HG03175 (cell line): ENCODE measurements at regions not wholly inside any gene's neighbourhood (a gene's known extent, or its start where the extent isn't known, plus 50 kb on each side); places are given as distances from the start of the nearest gene placed in this dataset.
"Not testable (repeated sequence)": the region's sequence is repeated elsewhere in the genome, so short reads cannot be mapped to it uniquely, and the experiment has no call there.

Source experiments
- ATAC-seq: cut with Tn5 transposase; IDR thresholded peaks from one replicate; pipeline ENCODE4 v1.9.1; 2021; ENCODE audit warnings: mild to moderate bottlenecking, moderate library complexity; ENCODE audit not compliant: unreplicated experiment

GRCh38 chr3:169029674-169030285, 633.7 kb downstream of the MECOM start:
- no peak for ATAC-seq

DNA sequence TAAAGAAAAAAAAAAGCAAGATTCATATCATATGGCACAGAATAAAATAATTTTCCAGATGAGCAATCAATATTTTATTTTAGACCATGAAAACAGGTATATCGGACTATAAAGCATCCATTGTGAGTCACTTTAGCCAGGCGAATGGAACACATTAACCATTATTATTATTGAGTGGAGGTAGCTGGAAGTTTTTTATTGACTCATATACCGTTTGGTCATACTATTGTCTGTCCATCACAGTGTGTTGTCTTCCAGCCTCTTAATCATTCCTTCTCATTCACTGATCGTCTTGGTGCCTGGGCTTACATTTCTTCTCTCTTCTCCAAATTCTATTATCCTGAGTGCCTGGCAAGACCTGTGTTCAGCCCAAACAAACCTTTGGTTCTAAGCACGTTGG, 634.8 kb downstream of the MECOM start:
- no peak for ATAC-seq

DNA sequence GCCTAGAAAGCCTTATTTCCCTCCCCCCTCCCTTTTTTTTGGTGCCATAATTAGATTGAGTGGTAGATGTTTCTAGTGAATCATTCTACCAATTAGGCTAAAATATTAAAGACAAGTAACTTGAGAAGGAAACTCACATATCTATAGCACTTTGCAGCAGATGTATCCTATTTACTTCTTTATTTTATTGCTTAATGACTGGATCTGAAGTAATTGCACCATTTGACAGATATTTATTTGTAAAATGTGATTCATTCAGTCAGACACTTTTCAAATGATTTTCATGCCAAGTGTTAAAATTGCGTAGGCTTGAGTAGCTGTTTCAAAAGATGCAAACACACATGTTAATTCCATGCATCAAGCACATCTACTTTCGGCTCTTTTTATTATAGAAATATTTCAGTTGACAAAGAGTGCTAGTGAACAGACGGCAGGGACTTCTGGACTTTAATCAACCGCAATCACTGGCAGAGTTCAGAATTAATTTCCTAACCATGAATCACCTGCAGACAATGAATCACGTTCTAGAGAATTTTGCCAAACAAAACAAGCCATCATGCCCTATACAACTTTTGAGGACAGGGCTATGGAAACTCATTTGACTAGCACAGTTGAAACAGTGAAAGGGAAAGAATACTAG, 636.8 kb downstream of the MECOM start:
- no peak for ATAC-seq

GRCh38 chr3:169022457-169022856, 641.1 kb downstream of the MECOM start:
- ATAC-seq = no peak

- ATAC-seq = no peak
Measured at GRCh38 chr3:169020371-169020770, 643.1 kb downstream of the MECOM start.

- ATAC-seq = no peak
Measured at GRCh38 chr3:169009453-169009852, 654.1 kb downstream of the MECOM start.

- no peak for ATAC-seq
Measured at GRCh38 chr3:169008776-169009358, 654.6 kb downstream of the MECOM start.

GRCh38 chr3:169007145-169007544, 656.4 kb downstream of the MECOM start:
- no peak for ATAC-seq

DNA sequence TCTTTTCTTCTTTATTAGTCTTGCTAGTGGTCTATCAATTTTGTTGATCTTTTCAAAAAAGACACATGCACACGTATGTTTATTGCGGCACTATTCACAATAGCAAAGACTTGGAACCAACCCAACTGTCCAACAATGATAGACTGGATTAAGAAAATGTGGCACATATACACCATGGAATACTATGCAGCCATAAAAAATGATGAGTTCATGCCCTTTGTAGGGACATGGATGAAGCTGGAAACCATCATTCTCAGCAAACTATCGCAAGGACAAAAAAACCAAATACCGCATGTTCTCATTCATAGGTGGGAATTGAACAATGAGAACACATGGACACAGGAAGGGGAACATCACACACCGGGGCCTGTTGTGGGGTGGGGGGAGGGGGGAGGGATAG, 657.1 kb downstream of the MECOM start:
- not testable (repeated sequence) for ATAC-seq

- ATAC-seq = no peak
Measured at GRCh38 chr3:169002689-169003088, 660.8 kb downstream of the MECOM start.

GRCh38 chr3:168998792-168999191, 664.7 kb downstream of the MECOM start:
- no peak for ATAC-seq

DNA sequence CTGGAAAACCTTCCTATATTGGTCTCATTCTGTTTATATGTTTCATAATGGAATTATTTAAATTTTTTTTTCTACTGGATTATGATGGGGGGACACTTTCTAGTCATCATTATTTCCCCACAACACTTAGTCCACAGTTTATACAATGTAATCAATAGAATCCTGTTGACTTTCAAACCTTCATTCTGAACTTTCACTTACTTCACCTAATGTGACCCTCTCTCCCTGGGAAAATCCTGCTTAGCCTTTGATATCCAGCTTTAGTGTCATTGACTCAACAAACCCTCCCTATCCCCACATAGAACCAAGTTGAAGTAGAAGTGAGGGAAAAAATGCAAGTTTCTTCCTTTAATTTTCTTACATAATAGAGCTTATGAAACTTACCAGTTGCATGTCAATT, 666.0 kb downstream of the MECOM start:
- ATAC-seq = no peak

DNA sequence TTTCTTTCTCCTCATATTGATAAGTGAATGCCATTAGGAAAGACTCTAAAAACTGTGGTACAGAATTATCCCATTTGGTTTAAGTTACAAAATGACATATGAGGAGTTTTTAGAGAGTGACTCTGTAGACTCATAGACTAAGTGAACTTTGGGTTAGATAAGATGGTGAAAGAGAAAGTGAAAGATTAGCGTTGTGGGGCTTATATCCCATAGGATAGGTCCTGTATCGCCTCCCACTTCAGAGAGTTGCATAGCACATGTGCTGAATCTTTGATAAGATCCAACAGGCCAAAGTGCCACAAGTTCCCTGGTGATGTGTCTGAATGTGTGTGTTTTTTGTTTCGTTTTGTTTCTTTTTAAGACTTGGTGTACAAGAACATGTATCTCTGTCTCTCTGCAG, 666.9 kb downstream of the MECOM start:
- no peak for ATAC-seq

- no peak for ATAC-seq
Measured at GRCh38 chr3:168995129-168995528, 668.4 kb downstream of the MECOM start.

DNA sequence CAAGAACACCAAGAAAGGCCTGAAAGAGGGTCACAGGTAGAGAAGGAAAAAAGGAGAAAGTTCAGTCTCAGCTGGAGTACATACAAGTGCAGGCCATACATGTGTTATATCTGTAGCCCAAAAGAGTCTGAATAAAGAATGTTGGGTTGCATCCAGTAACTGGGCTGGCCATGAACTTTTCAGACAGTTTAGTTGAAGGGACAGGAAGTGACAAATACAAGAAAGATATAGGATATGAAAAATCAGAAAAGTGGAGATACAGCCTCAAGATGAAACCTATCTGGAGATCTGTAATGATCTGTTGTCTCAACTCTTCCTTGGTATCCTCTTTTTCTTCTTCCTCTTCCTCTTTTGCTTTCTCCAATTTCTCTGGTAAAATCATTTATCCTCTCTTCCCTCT, 671.7 kb downstream of the MECOM start:
- ATAC-seq = no peak

DNA sequence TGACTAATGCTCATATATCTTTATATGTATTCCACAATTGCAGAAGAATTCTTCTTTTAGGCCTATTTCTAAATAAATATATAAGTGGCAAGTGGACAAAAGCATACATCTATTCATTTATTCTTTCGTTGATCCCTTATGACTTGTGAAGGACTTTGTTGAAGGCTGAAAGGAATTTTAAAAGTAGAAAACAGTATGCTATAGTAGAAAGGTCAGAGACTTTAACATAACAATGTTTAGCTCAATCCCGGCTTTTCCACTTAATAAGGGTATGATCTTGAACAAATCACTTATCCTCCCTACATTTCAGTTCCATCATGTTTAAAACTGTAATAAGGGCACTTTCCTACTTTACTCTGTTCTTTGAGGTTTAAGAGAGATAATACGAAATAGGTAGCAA, 672.9 kb downstream of the MECOM start:
- ATAC-seq = no peak

DNA sequence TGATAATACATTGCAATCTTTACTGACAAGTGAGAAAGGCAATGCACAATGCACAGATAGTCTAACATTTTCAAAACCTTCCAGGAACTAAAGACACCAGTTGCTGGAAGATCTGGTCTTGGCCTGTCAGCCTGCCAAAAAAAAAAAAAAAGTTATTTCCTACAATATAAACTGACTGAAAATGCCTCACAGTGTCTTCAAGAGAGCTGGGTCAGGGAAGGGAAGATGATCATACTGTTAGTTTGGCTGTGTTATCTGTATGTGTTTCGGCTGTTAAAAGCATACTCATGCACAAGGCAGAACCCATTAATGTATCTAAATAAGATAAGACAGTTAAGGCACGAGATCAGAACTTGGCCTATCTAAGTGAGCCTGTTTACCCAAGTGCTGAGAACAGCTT, 673.4 kb downstream of the MECOM start:
- ATAC-seq = no peak

- ATAC-seq = no peak
Measured at GRCh38 chr3:168989396-168989795, 674.1 kb downstream of the MECOM start.

DNA sequence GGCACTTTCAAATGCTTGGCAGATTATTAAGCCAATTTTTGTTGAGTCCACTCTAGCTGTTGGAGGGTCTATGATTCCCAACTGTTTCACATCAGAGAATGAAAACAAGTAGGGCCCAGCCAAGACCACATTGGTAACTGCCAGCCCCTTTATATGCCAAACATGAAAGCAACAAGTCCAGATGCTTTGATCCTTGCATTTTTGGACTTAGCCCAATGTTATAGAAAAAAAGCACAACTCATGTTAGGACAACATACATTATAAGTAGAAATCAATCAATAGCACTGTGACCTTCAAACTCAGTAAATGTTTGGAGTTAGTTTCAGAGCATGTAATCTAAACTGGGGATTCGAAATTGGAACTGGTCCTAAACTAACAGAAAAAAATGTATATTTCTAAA, 674.7 kb downstream of the MECOM start:
- no peak for ATAC-seq

GRCh38 chr3:168984872-168985271, 678.6 kb downstream of the MECOM start:
- no peak for ATAC-seq

- no peak for ATAC-seq
Measured at GRCh38 chr3:168983046-168983445, 680.5 kb downstream of the MECOM start.

DNA sequence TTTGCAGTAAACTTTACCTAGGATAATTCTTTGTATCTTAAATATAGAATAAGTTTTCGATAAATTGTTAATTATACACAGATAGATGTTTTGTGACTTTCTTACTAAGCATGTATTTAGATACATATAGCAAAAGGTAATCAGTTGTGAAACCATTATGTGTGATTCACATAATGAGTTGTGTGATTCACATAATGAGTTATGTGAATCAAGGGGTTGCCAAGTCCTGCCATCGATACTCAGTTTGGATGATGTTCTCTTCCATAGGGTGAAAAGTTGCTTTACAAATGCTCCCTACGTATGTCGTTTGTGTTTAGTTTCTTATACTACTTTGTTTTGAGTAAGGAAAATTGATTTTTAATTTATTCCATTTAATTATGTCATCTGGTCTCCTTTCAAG, 682.1 kb downstream of the MECOM start:
- no peak for ATAC-seq
